IMR-90 (cell line): ENCODE measurements at regions not wholly inside any gene's neighbourhood (a gene's known extent, or its start where the extent isn't known, plus 50 kb on each side); places are given as distances from the start of the nearest gene placed in this dataset.

Experiments
- ATAC-seq: fragments of 200-7000 bp; cut with Tn5 transposase; 2 replicates; pipeline ENCODE4 v1.9.1; 2020; ENCODE audit warnings: low read depth, mild to moderate bottlenecking, moderate library complexity
- BruUV-seq: library from RNA; stranded (reverse); fragments of 400-500 nt; replicated peaks from 2 replicates; lab custom pipeline; 2021; lab: Mats Ljungman, UMichigan
- CTCF ChIA-PET: fragments of 300-600 bp; formaldehyde crosslinking; extraction: SDS; loops from one replicate; lab custom pipeline; 2021; ENCODE audit warnings: antibody characterized with exemption; lab: Yijun Ruan, JAX
- POLR2A ChIA-PET: fragments of 300-600 bp; sonication (Branson Sonifier 250); formaldehyde crosslinking; loops from one replicate; lab custom pipeline; 2022; ENCODE audit warnings: antibody characterized with exemption; ENCODE audit not compliant: unreplicated experiment; lab: Charles Lee
- DNase-seq: peaks from one replicate; pipeline ENCODE4 v3.0.0; 2013
- H2AFZ ChIP-seq: replicated peaks from 2 replicates; pipeline ENCODE3; 2013; ENCODE audit warnings: low read length, mild to moderate bottlenecking; ENCODE audit not compliant: poor library complexity
- H2AK5ac ChIP-seq: 2 replicates; pipeline ENCODE4 v1.6.1; 2013; ENCODE audit warnings: low read depth, low read length, inconsistent platforms
- H2AK9ac ChIP-seq: replicated peaks from 2 replicates; pipeline ENCODE3; 2013; ENCODE audit warnings: mild to moderate bottlenecking, low read depth, low read length, moderate library complexity; ENCODE audit not compliant: poor library complexity
- H2BK120ac ChIP-seq: 2 replicates; pipeline ENCODE4 v1.6.1; 2013; ENCODE audit warnings: low read depth, low read length, inconsistent platforms
- H2BK15ac ChIP-seq: 3 replicates; pipeline ENCODE4 v1.6.1; 2013; ENCODE audit warnings: low read depth, low read length, inconsistent platforms
- H2BK20ac ChIP-seq: 2 replicates; pipeline ENCODE4 v1.6.1; 2013; ENCODE audit warnings: low read depth, mild to moderate bottlenecking, inconsistent platforms, low read length, moderate library complexity
- H2BK5ac ChIP-seq: 2 replicates; pipeline ENCODE4 v1.6.1; 2013; ENCODE audit warnings: mild to moderate bottlenecking, low read depth, low read length, inconsistent platforms; ENCODE audit not compliant: poor library complexity, severe bottlenecking
- H3K14ac ChIP-seq: replicated peaks from 2 replicates; pipeline ENCODE4 v1.6.1; 2013; ENCODE audit warnings: low read depth, low read length, inconsistent platforms
- H3K18ac ChIP-seq: 2 replicates; pipeline ENCODE4 v1.6.1; 2013; ENCODE audit warnings: low read depth, low read length, control low read depth
- H3K23ac ChIP-seq: 2 replicates; pipeline ENCODE4 v1.6.1; 2013; ENCODE audit warnings: low read depth, low read length, inconsistent platforms
- H3K27ac ChIP-seq: 2 replicates; pipeline ENCODE4 v1.5.1; 2013; ENCODE audit warnings: mild to moderate bottlenecking, control low read depth, low read length; ENCODE audit not compliant: insufficient read depth
- H3K27me3 ChIP-seq: 2 replicates; pipeline ENCODE4 v1.6.1; 2013; ENCODE audit warnings: low read length; ENCODE audit not compliant: control insufficient read depth, insufficient read depth
- H3K36me3 ChIP-seq: 2 replicates; pipeline ENCODE4 v1.6.1; 2013; ENCODE audit warnings: low read length, mixed read lengths; ENCODE audit not compliant: control insufficient read depth, insufficient read depth
- H3K4ac ChIP-seq: 2 replicates; pipeline ENCODE4 v1.6.1; 2013; ENCODE audit warnings: low read depth, low read length, inconsistent platforms
- H3K4me1 ChIP-seq: 2 replicates; pipeline ENCODE4 v1.6.1; 2013; ENCODE audit warnings: low read length, mixed read lengths; ENCODE audit not compliant: control insufficient read depth, insufficient read depth
- H3K4me2 ChIP-seq: 2 replicates; pipeline ENCODE4 v1.6.1; 2013; ENCODE audit warnings: low read depth, mild to moderate bottlenecking, control low read depth, low read length, moderate library complexity
- H3K4me3 ChIP-seq: 2 replicates; pipeline ENCODE4 v1.5.1; 2013; ENCODE audit warnings: low read depth, mild to moderate bottlenecking, control low read depth, low read length, moderate library complexity; ENCODE audit not compliant: insufficient read depth
- H3K56ac ChIP-seq: 2 replicates; pipeline ENCODE4 v1.6.1; 2013; ENCODE audit warnings: low read length, inconsistent platforms; ENCODE audit not compliant: insufficient read depth; ENCODE audit errors: extremely low read depth
- H3K79me1 ChIP-seq, 2 experiments: 2 replicates each; pipeline ENCODE4 v1.6.1; 2013; ENCODE audit warnings: low read length in 2 of 2, inconsistent platforms in 1 of 2, low read depth in 1 of 2
- H3K9ac ChIP-seq: 2 replicates; pipeline ENCODE4 v1.6.1; 2013; ENCODE audit warnings: low read depth, low read length, control low read depth
- H3K9me1 ChIP-seq: 2 replicates; pipeline ENCODE4 v1.6.1; 2013; ENCODE audit warnings: low read length, inconsistent platforms; ENCODE audit not compliant: insufficient read depth
- H3K9me3 ChIP-seq: 2 replicates; pipeline ENCODE4 v1.6.1; 2013; ENCODE audit warnings: low read length; ENCODE audit not compliant: control insufficient read depth, insufficient read depth
- H4K20me1 ChIP-seq: 2 replicates; pipeline ENCODE4 v1.6.1; 2013; ENCODE audit warnings: low read length, inconsistent platforms; ENCODE audit not compliant: insufficient read depth
- H4K5ac ChIP-seq: 2 replicates; pipeline ENCODE4 v1.6.1; 2013; ENCODE audit warnings: mild to moderate bottlenecking, low read depth, low read length, control low read depth
- H4K8ac ChIP-seq, 2 experiments: 2 replicates each; pipeline ENCODE4 v1.6.1; 2013; ENCODE audit warnings: low read depth in 2 of 2, low read length in 2 of 2, control low read depth in 1 of 2, inconsistent platforms in 1 of 2
- H4K91ac ChIP-seq: 2 replicates; pipeline ENCODE4 v1.6.1; 2013; ENCODE audit warnings: low read depth, low read length, inconsistent platforms; ENCODE audit not compliant: insufficient read depth
- BHLHE40 ChIP-seq: fragments of 150-350 bp; IDR thresholded peaks from 2 replicates; pipeline ENCODE4 v1.6.1; 2016; ENCODE audit warnings: mild to moderate bottlenecking, low read depth, low read length
- CEBPB ChIP-seq: IDR thresholded peaks from 2 replicates; pipeline ENCODE4 v1.6.1; 2012; ENCODE audit warnings: low read depth, low read length, improper control_type of control experiment
- CHD1 ChIP-seq: IDR thresholded peaks from 2 replicates; pipeline ENCODE4 v1.6.1; 2012; ENCODE audit warnings: low read depth, low read length, improper control_type of control experiment
- MAFK ChIP-seq: IDR thresholded peaks from 2 replicates; pipeline ENCODE4 v1.6.1; 2012; ENCODE audit warnings: low read depth, low read length, improper control_type of control experiment
- MAZ ChIP-seq: IDR thresholded peaks from 2 replicates; pipeline ENCODE4 v1.6.1; 2012; ENCODE audit warnings: low read depth, mild to moderate bottlenecking, low read length, improper control_type of control experiment, moderate library complexity, borderline replicate concordance
- MXI1 ChIP-seq: IDR thresholded peaks from 2 replicates; pipeline ENCODE4 v1.6.1; 2012; ENCODE audit warnings: low read depth, mild to moderate bottlenecking, low read length, moderate library complexity, borderline replicate concordance
- NFE2L2 ChIP-seq: fragments of 150-350 bp; IDR thresholded peaks from 2 replicates; pipeline ENCODE4 v1.6.1; 2016; ENCODE audit warnings: low read depth, mild to moderate bottlenecking, low read length
- RAD21 ChIP-seq: IDR thresholded peaks from 2 replicates; pipeline ENCODE4 v1.6.1; 2012; ENCODE audit warnings: low read length, improper control_type of control experiment
- RCOR1 ChIP-seq: IDR thresholded peaks from 2 replicates; pipeline ENCODE4 v1.6.1; 2012; ENCODE audit warnings: mild to moderate bottlenecking, low read length, improper control_type of control experiment; ENCODE audit not compliant: insufficient replicate concordance
- RFX5 ChIP-seq: IDR thresholded peaks from 2 replicates; pipeline ENCODE4 v1.8.0; 2012; ENCODE audit warnings: low read depth, mild to moderate bottlenecking, low read length, moderate library complexity
- SMC3 ChIP-seq: fragments of 150-350 bp; IDR thresholded peaks from 2 replicates; pipeline ENCODE4 v1.6.1; 2016; ENCODE audit warnings: low read depth, mild to moderate bottlenecking, antibody characterized with exemption, low read length, moderate library complexity
- WGBS, 2 experiments: methylation state at CpG; one replicate each; pipeline versions ENCODE4 v1.1.5 to v1.1.7; 2013; ENCODE audit warnings: missing lambda C conversion rate in 2 of 2; ENCODE audit not compliant: insufficient read length in 1 of 2; ENCODE audit errors: extremely low coverage in 2 of 2; 5-methylcytosine and 5-hydroxymethylcytosine counted together
- dilution Hi-C: fragments of 300-500 bp; cut with HindIII; formaldehyde crosslinking; loops from one replicate; pipeline ENCODE4 v1.14.3; 2018; ENCODE audit warnings: low sequenced_read_pairs; ENCODE audit not compliant: unreplicated experiment
- in situ Hi-C: fragments of 300-500 bp; cut with MboI; formaldehyde crosslinking; loops from 3 replicates; pipeline ENCODE4 v1.14.3; 2019; ENCODE audit warnings: low sequenced_read_pairs, inconsistent platforms, mixed read lengths
- intact Hi-C: fragments of 100-400 bp; cut with micrococcal nuclease; formaldehyde crosslinking; loops from 2 replicates; pipeline ENCODE4 v1.10.0; 2022
- TF ChIP-seq, protein P1 (sequence below): fragments of 150-350 bp; IDR thresholded peaks from 2 replicates; pipeline ENCODE4 v1.6.1; 2016; ENCODE audit warnings: low read depth, mild to moderate bottlenecking, low read length, moderate library complexity, borderline replicate concordance
- TF ChIP-seq, protein P2 (sequence below): conservative IDR thresholded peaks from 2 replicates; pipeline ENCODE4 v1.5.1; 2012; ENCODE audit warnings: mild to moderate bottlenecking, low read depth, low read length, improper control_type of control experiment
- TF ChIP-seq, protein P3 (sequence below): fragments of 150-350 bp; IDR thresholded peaks from 2 replicates; pipeline ENCODE4 v1.6.1; 2017; ENCODE audit warnings: mild to moderate bottlenecking, antibody characterized with exemption, low read length, low read depth

DNA sequence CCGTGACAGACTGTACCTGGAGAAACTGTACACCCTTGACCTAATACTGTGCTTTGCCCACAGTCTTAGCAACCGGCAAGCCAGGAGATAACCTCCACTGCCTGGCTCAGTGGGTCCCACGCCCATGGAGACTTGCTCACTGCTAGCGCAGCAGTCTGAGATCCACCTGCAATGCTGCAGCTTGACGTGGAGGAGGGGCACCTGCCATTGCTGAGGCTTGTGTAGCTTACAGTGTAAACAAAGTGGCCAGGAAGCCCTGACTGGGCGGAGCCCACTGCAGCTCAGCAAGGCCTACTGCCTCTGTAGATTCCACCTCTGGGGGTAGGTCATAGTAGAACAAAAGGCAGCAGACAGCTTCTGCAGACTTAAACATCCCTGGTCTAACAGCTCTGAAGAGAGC lies 189.3 kb downstream of the EDEM1 start:
- Histone ChIP-seq H3K14ac (no peak overlapping the region), H3K56ac (no peak overlapping the region), H4K5ac (no peak overlapping the region), H2BK15ac (no peak overlapping the region), H4K20me1 (no peaks in the 10 kb centered on the region), H3K27me3 (no peaks in the 10 kb centered on the region), H3K4me1 (no peaks in the 10 kb centered on the region), H3K23ac (no peak overlapping the region), H3K79me1 (no peaks in the 10 kb centered on the region), H3K9ac (no peak overlapping the region), H2AK9ac (no peak overlapping the region), H4K91ac (no peak overlapping the region), H2AFZ (no peak overlapping the region), H4K8ac (no peak overlapping the region), H3K27ac (no peak overlapping the region), H3K4ac (no peak overlapping the region), H3K18ac (no peak overlapping the region), H3K9me1 (no peaks in the 10 kb centered on the region), H2BK5ac (no peak overlapping the region), H3K4me3 (no peak overlapping the region), H2AK5ac (no peak overlapping the region), H3K4me2 (no peak overlapping the region), H2BK20ac (no peak overlapping the region), H2BK120ac (no peak overlapping the region), H3K36me3 (no peaks in the 10 kb centered on the region), H3K9me3 (peaks cover 2% of the 10 kb centered on the region; the same call in 1 of the 2 replicates)
- dilution Hi-C loops = no loop called here
- intact Hi-C loops = no loop called here
- WGBS, 2 experiments = 20% methylated on average over 2 of the region's 6 CpGs; no CpG with 5 or more reads in 1 of the 2 experiments
- POLR2A ChIA-PET = no interaction called here
- CTCF ChIA-PET = no interaction called here
- no peak for ATAC-seq
- in situ Hi-C loops = no loop called here
- no peak for TF ChIP-seq NFE2L2
- TF ChIP-seq CEBPB = no peak
- TF ChIP-seq, protein P1, sequence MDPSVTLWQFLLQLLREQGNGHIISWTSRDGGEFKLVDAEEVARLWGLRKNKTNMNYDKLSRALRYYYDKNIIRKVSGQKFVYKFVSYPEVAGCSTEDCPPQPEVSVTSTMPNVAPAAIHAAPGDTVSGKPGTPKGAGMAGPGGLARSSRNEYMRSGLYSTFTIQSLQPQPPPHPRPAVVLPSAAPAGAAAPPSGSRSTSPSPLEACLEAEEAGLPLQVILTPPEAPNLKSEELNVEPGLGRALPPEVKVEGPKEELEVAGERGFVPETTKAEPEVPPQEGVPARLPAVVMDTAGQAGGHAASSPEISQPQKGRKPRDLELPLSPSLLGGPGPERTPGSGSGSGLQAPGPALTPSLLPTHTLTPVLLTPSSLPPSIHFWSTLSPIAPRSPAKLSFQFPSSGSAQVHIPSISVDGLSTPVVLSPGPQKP = no peak
- TF ChIP-seq MXI1 = no peak
- TF ChIP-seq RCOR1 = no peak
- TF ChIP-seq BHLHE40 = no peak
- TF ChIP-seq SMC3 = no peak
- TF ChIP-seq, protein P2, sequence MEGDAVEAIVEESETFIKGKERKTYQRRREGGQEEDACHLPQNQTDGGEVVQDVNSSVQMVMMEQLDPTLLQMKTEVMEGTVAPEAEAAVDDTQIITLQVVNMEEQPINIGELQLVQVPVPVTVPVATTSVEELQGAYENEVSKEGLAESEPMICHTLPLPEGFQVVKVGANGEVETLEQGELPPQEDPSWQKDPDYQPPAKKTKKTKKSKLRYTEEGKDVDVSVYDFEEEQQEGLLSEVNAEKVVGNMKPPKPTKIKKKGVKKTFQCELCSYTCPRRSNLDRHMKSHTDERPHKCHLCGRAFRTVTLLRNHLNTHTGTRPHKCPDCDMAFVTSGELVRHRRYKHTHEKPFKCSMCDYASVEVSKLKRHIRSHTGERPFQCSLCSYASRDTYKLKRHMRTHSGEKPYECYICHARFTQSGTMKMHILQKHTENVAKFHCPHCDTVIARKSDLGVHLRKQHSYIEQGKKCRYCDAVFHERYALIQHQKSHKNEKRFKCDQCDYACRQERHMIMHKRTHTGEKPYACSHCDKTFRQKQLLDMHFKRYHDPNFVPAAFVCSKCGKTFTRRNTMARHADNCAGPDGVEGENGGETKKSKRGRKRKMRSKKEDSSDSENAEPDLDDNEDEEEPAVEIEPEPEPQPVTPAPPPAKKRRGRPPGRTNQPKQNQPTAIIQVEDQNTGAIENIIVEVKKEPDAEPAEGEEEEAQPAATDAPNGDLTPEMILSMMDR = no peak
- no peak for TF ChIP-seq MAZ
- no peak for TF ChIP-seq RAD21
- TF ChIP-seq CHD1 = no peak
- no peak for TF ChIP-seq RFX5
- TF ChIP-seq MAFK = no peak
- TF ChIP-seq, protein P3, sequence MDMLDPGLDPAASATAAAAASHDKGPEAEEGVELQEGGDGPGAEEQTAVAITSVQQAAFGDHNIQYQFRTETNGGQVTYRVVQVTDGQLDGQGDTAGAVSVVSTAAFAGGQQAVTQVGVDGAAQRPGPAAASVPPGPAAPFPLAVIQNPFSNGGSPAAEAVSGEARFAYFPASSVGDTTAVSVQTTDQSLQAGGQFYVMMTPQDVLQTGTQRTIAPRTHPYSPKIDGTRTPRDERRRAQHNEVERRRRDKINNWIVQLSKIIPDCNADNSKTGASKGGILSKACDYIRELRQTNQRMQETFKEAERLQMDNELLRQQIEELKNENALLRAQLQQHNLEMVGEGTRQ = no peak
- DNase-seq = no peak
- no TSS peak for BruUV-seq
